BJ (cell line): ENCODE measurements at regions not wholly inside any gene's neighbourhood (a gene's known extent, or its start where the extent isn't known, plus 50 kb on each side); places are given as distances from the start of the nearest gene placed in this dataset.

ENCODE experiments used
- CTCF ChIA-PET: fragments of 350-600 bp; formaldehyde crosslinking; extraction: SDS; loops from one replicate; lab custom pipeline; 2021; ENCODE audit warnings: antibody characterized with exemption, inconsistent platforms; lab: Yijun Ruan, JAX
- POLR2A ChIA-PET: fragments of 300-600 bp; sonication (Branson Sonifier 250); formaldehyde crosslinking; extraction: SDS; loops from one replicate; lab custom pipeline; 2021; ENCODE audit warnings: antibody characterized with exemption; lab: Charles Lee
- DNase-seq: peaks from one replicate; pipeline ENCODE4 v3.0.0-alpha.2; 2011; ENCODE audit warnings: low read depth
- H3K27me3 ChIP-seq: 2 replicates; pipeline ENCODE4 v1.6.0; 2011; ENCODE audit warnings: low read length; ENCODE audit not compliant: control insufficient read depth, insufficient read depth
- H3K36me3 ChIP-seq: 2 replicates; pipeline ENCODE4 v1.5.1; 2011; ENCODE audit warnings: low read length; ENCODE audit not compliant: control insufficient read depth, insufficient read depth
- H3K4me3 ChIP-seq: 2 replicates; pipeline ENCODE4 v1.5.1; 2011; ENCODE audit warnings: low read depth, mild to moderate bottlenecking, control low read depth, low read length
- CTCF ChIP-seq: IDR thresholded peaks from 2 replicates; pipeline ENCODE4 v1.5.1; 2011; ENCODE audit warnings: low read depth, mild to moderate bottlenecking, control low read depth, inconsistent platforms, low read length, moderate library complexity; ENCODE audit not compliant: insufficient read depth

- no peak for TF ChIP-seq CTCF
- ChIA-PET CTCF (interaction anchor here (1.2 kb wide), 1 partner anchor 82 kb away, joined by 3 read pairs; no protein-coding TSS in a partner anchor), POLR2A (no interaction called here)
- Histone ChIP-seq H3K36me3 (no peaks in the 10 kb centered on the region), H3K27me3 (no peaks in the 10 kb centered on the region), H3K4me3 (no peak overlapping the region)
- DNase-seq = no peak
Observed at GRCh38 chr19:33916792-33917191, 120.1 kb downstream of the KCTD15 start.

- ChIA-PET POLR2A (no interaction called here), CTCF (no interaction called here)
- TF ChIP-seq CTCF = no peak
- Histone ChIP-seq H3K27me3 (no peaks in the 10 kb centered on the region), H3K4me3 (no peak overlapping the region), H3K36me3 (no peaks in the 10 kb centered on the region)
- no peak for DNase-seq
Observed at GRCh38 chr19:33919291-33919690, 122.6 kb downstream of the KCTD15 start.

- DNase-seq = no peak
- TF ChIP-seq CTCF = no peak
- ChIA-PET POLR2A (no interaction called here), CTCF (no interaction called here)
- H3K4me3 ChIP-seq = no peak overlapping the region
- no peaks in the 10 kb centered on the region for H3K36me3 ChIP-seq
- no peaks in the 10 kb centered on the region for H3K27me3 ChIP-seq
Observed at GRCh38 chr19:33921165-33921564, 124.5 kb downstream of the KCTD15 start.

DNA sequence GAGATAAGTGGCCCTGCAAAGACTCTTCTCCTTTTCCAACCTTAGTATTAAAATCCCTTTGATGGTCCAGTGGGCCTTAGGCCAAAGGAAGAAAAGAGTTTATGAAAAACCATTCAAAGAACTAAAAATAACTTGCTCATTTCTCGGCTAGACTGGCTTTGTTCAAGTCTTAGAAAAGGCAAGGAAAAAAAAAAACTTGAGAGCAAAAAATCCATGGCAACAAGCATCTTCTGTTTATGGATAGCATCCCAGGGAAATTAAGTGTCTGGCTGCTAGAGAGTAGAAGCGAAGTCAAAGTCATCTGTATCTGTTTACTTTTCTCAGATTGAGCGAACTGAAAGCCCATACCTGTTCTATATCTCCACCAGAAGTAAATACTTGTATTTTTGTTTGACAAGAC lies 129.6 kb downstream of the KCTD15 start:
- CTCF ChIA-PET = no interaction called here
- no peak for DNase-seq
- no peaks in the 10 kb centered on the region for H3K27me3 ChIP-seq
- no peak overlapping the region for H3K4me3 ChIP-seq
- no peak for TF ChIP-seq CTCF
- POLR2A ChIA-PET = no interaction called here
- no peaks in the 10 kb centered on the region for H3K36me3 ChIP-seq

- POLR2A ChIA-PET = no interaction called here
Observed at GRCh38 chr19:33927789-33928457, 131.3 kb downstream of the KCTD15 start.

More at GRCh38 chr19:33927789-33928457, 131.3 kb downstream of the KCTD15 start:
- no peak overlapping the region for H3K4me3 ChIP-seq
- H3K36me3 ChIP-seq = no peaks in the 10 kb centered on the region
- TF ChIP-seq CTCF = no peak
- CTCF ChIA-PET = no interaction called here
- DNase-seq = no peak
- no peaks in the 10 kb centered on the region for H3K27me3 ChIP-seq
